Choroid plexus epithelial cell (primary cell): ENCODE measurements at regions not wholly inside any gene's neighbourhood (a gene's known extent, or its start where the extent isn't known, plus 50 kb on each side); places are given as distances from the start of the nearest gene placed in this dataset.
A peak's percentile ranks its signal among the peaks of the same experiment; 100 is the strongest.

Source experiments
- DNase-seq: peaks from one replicate; pipeline ENCODE4 v3.0.0-alpha.2; 2010; ENCODE audit warnings: low read depth
- H3K4me3 ChIP-seq: 2 replicates; pipeline ENCODE4 v1.5.1; 2011; ENCODE audit warnings: low read depth, mild to moderate bottlenecking, control low read depth, low read length, moderate library complexity
- TF ChIP-seq, protein P1 (sequence below): conservative IDR thresholded peaks from 2 replicates; pipeline ENCODE4 v1.5.1; 2011; ENCODE audit warnings: low read depth, mild to moderate bottlenecking, control low read depth, inconsistent platforms, low read length, moderate library complexity

DNA sequence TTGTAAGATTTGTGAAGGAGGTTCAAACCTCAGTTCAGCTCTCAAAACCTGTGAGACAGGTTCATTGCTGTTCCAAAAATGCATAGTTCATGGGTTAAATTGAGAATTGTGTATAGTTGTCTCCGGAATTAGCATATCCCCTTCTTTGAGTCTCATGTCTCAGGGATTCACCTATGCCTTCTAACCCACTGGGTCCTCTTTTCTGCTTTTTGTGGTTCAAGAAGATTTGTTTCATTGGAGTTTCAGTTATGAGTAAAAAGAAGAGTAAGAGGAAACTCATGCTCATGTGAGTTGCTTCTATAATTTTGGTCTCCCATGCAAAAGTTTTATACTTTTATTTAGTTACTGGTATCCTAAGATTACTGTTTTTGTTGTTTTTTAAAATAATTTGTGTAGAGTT is 1219.8 kb upstream of the ZEB2 start:
- DNase-seq, result no peak
- H3K4me3 ChIP-seq, result no peak overlapping the region
- TF ChIP-seq, protein P1, sequence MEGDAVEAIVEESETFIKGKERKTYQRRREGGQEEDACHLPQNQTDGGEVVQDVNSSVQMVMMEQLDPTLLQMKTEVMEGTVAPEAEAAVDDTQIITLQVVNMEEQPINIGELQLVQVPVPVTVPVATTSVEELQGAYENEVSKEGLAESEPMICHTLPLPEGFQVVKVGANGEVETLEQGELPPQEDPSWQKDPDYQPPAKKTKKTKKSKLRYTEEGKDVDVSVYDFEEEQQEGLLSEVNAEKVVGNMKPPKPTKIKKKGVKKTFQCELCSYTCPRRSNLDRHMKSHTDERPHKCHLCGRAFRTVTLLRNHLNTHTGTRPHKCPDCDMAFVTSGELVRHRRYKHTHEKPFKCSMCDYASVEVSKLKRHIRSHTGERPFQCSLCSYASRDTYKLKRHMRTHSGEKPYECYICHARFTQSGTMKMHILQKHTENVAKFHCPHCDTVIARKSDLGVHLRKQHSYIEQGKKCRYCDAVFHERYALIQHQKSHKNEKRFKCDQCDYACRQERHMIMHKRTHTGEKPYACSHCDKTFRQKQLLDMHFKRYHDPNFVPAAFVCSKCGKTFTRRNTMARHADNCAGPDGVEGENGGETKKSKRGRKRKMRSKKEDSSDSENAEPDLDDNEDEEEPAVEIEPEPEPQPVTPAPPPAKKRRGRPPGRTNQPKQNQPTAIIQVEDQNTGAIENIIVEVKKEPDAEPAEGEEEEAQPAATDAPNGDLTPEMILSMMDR, result no peak

DNA sequence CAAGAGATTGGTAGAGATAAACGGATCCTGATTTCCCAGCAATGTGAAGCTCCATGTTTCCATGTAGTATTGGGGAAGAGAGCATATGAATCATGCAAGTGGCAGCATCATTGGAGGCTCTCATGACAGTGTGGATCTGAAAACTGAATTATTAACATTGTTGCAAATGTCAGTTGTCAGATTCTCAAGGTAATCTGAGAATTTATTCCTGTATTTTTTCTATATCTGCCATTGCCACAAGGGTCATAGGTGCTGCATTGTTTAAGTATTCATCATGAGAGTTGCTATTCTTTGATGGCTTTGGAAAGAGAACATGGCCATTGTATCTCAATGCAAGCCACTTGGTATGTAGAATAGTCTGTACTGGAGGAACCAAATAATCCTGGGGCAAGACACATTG is 1217.0 kb upstream of the ZEB2 start:
- DNase-seq, result peak; percentile 59
- no peak overlapping the region for H3K4me3 ChIP-seq
- TF ChIP-seq, protein P1, result no peak

DNA sequence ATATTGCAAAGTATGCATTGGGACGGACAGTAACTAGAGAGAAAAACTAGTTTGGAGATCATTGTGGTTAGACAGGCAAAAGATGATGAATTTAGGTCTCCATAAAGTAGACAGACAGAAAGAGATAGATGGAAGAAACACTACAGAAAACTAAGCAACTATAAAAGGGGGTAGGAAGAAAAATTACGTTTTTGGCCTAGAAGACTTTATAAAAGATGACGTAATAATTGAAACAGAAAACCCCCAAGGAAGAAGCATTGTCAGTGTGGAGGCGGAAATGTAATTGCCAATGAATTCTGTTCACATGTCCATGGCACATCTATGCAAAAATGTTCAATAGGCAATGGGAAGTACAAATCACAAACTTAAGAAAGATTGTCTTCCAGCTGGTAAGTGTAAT is 1211.5 kb upstream of the ZEB2 start:
- TF ChIP-seq, protein P1, result no peak
- H3K4me3 ChIP-seq, result no peak overlapping the region
- no peak for DNase-seq

DNA sequence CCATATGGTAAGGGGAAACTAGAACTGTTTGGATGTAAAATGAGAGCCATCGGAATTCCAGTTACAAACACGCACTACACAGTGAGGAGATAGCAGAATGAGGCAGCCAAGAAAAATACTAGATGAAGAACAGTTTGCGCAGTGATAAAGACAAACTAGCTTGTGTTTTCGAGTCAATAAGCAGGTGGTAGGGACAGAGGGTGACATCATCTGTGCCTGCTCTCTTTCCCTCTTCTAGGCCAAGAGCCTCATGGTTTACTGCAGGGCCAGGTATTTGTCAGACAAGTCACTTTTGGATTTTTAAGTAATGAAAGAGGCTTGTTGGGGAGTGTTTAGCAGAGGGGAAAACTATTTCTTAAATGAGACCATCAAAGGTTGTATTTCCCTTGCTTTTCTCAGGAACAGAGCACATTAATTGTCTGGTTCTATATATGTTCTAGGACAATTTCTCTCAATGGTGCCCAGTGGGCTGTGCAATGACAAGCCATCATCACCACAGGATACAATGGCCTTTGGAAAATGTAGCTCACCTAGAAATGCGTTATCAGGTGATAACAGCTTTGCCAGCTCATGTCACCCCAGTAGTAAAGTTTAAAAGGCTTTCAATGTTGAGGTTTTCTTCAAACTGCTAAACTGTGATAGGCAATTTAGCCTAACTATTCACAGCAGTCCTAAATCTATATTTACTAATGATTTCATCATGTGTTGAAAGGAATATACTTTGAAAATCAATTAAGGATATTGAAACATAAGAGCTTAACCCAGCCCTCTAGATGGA is 1210.3 kb upstream of the ZEB2 start:
- DNase-seq, result no peak
- no peak overlapping the region for H3K4me3 ChIP-seq
- TF ChIP-seq, protein P1, result no peak

DNA sequence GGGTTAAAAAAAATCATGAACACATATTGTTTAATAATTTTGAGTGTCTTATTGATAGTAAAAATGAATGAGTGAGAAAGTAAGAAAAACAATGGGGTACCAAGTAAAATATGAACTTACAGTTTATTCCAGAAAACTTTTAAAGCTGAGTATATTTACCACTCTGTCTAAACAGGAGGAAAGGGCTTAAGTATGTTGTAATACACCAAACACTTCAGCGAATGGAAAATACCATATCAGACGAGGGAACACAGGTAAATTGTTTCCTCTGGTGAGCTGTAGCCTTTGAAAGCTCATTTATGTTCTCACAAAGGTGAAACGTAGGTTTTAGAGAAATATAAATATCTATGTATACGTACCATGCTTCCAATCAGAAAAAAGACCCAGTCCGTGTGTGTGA is 1209.6 kb upstream of the ZEB2 start:
- TF ChIP-seq, protein P1, result no peak
- no peak for DNase-seq
- no peak overlapping the region for H3K4me3 ChIP-seq

DNA sequence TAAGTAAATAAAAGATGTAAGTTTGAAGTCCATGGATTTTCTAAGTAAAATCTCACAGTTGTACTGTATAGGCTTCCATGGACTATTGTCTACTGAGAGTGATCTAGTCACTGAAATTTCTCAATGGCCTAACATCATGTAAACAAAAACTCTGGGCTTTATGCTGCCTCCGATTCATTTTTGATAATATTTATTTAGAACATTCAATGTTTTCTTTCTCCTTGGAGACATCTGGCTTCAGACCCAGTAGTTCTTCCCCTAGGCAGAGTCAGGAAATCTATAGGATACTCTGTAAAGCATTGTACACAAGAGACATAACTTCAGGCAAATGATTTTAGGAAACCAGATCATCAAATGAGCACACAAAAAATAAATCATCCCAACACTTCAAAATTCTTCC is 1208.6 kb upstream of the ZEB2 start:
- TF ChIP-seq, protein P1, result no peak
- DNase-seq, result no peak
- H3K4me3 ChIP-seq, result no peak overlapping the region

DNA sequence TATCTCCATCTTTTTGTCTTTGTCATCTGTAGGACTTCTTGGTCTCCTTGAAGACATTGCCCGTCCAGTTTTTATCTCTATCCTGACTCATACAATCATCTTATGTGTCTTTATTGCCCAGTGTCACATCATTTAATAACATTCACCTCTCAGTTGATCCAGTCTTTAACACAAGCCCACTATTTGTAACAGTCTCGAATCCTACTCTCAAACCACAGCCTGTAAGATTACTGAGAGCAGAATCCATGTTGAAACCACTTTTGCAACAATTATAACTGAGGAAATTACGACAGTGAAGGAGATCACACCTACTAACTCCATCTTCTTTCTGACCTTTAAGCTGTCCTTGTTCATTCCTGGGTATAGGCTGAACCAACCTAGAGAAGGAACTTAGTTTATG is 1206.0 kb upstream of the ZEB2 start:
- no peak overlapping the region for H3K4me3 ChIP-seq
- TF ChIP-seq, protein P1, result no peak
- no peak for DNase-seq
